ENCODE measurements at regions not wholly inside any gene's neighbourhood (a gene's known extent, or its start where the extent isn't known, plus 50 kb on each side); places are given as distances from the start of the nearest gene placed in this dataset.

GRCh38 chr6:71656121-71656520 is 230.2 kb upstream of the RIMS1 start:
- no peak for TF ChIP-seq CTCF (IDR thresholded peaks at IDR 0.05)
- TF ChIP-seq POLR2A (IDR thresholded peaks at IDR 0.05) = no peak

All from esophagus squamous epithelium (tissue), 4 donors.